ENCODE measurements at regions not wholly inside any gene's neighbourhood (a gene's known extent, or its start where the extent isn't known, plus 50 kb on each side); places are given as distances from the start of the nearest gene placed in this dataset.

GRCh38 chr6:84346372-84346771 lies 118.9 kb upstream of the CEP162 start:
- Histone ChIP-seq H3K36me3 (ENCODE audit: control insufficient read depth in 2 of 2, insufficient read depth in 1 of 2, low read length in 2 of 2) (no peaks in the 10 kb centered on the region), H3K4me1 (ENCODE audit: control insufficient read depth, insufficient read depth, low read length) (no peaks in the 10 kb centered on the region), H3K4me3 (ENCODE audit: low read depth, low read length) (no peak overlapping the region), H3K27ac (ENCODE audit: extremely low read depth, low read depth, low read length) (no peak overlapping the region), H3K9me3 (ENCODE audit: control insufficient read depth, insufficient read depth, low read depth, low read length) (no peaks in the 10 kb centered on the region)
- ChIA-PET POLR2A (no interaction called here), CTCF (interaction anchor here (0.6 to 2.5 kb wide), 4 partner anchors 9 to 385 kb away, joined by 3 to 12 read pairs (median 3); no protein-coding TSS in a partner anchor)
- TF ChIP-seq ZNF654 (tag by site-specific recombination; IDR thresholded peaks at IDR 0.05; ENCODE audit: low read depth) = peak; percentile 20
- TF ChIP-seq ZBTB21 (tag by site-specific recombination; IDR thresholded peaks at IDR 0.05) = no peak
- no peak for TF ChIP-seq ZNF510 (tag by site-specific recombination; IDR thresholded peaks at IDR 0.05; ENCODE audit: insufficient replicate concordance)
- no peak for TF ChIP-seq ZBTB8A (tag by site-specific recombination; IDR thresholded peaks at IDR 0.05)
- no peak for TF ChIP-seq ZNF596 (tag by site-specific recombination; IDR thresholded peaks at IDR 0.05)
- no peak for TF ChIP-seq PRDM4 (tag by site-specific recombination; IDR thresholded peaks at IDR 0.05)
- TF ChIP-seq ZBTB17 (tag by site-specific recombination; IDR thresholded peaks at IDR 0.05) = no peak
- TF ChIP-seq ZBTB26 (tag by site-specific recombination; optimal IDR thresholded peaks at IDR 0.05) = no peak

- no peaks in the 10 kb centered on the region for H3K36me3 ChIP-seq (ENCODE audit: control insufficient read depth in 2 of 2, insufficient read depth in 1 of 2, low read length in 2 of 2)
- no peaks in the 10 kb centered on the region for H3K9me3 ChIP-seq (ENCODE audit: control insufficient read depth, insufficient read depth, low read depth, low read length)
- H3K27ac ChIP-seq (ENCODE audit: extremely low read depth, low read depth, low read length) = no peak overlapping the region
- no peaks in the 10 kb centered on the region for H3K4me1 ChIP-seq (ENCODE audit: control insufficient read depth, insufficient read depth, low read length)
- H3K4me3 ChIP-seq (ENCODE audit: low read depth, low read length) = no peak overlapping the region
- TF ChIP-seq ZNF423 (tag by site-specific recombination; IDR thresholded peaks at IDR 0.05) (no peak), ZNF23 (tag by site-specific recombination; IDR thresholded peaks at IDR 0.05; ENCODE audit: borderline replicate concordance) (no peak), ZNF473 (tag by site-specific recombination; IDR thresholded peaks at IDR 0.05) (no peak), ATF2 (tag by site-specific recombination; IDR thresholded peaks at IDR 0.05; ENCODE audit: low read depth) (no peak), TSHZ1 (tag by site-specific recombination; IDR thresholded peaks at IDR 0.05; ENCODE audit: borderline replicate concordance) (no peak)
- POLR2A ChIA-PET = no interaction called here
- CTCF ChIA-PET = no interaction called here
Measured at GRCh38 chr6:84344005-84344404, 116.6 kb upstream of the CEP162 start.

- no peaks in the 10 kb centered on the region for H3K4me1 ChIP-seq (ENCODE audit: control insufficient read depth, insufficient read depth, low read length)
- H3K4me3 ChIP-seq (ENCODE audit: low read depth, low read length) = no peak overlapping the region
- no peaks in the 10 kb centered on the region for H3K9me3 ChIP-seq (ENCODE audit: control insufficient read depth, insufficient read depth, low read depth, low read length)
- no peak overlapping the region for H3K27ac ChIP-seq (ENCODE audit: extremely low read depth, low read depth, low read length)
- POLR2A ChIA-PET = no interaction called here
- H3K36me3 ChIP-seq (ENCODE audit: control insufficient read depth in 2 of 2, insufficient read depth in 1 of 2, low read length in 2 of 2) = no peaks in the 10 kb centered on the region
- CTCF ChIA-PET = no interaction called here
- no peak for TF ChIP-seq ZNF292 (tag by site-specific recombination; IDR thresholded peaks at IDR 0.05; ENCODE audit: borderline replicate concordance, low read depth)
- TF ChIP-seq ZNF26 (tag by site-specific recombination; IDR thresholded peaks at IDR 0.05) = no peak
- TF ChIP-seq ZNF623 (tag by site-specific recombination; IDR thresholded peaks at IDR 0.05) = no peak
- no peak for TF ChIP-seq SETDB1 (IDR thresholded peaks at IDR 0.05; ENCODE audit: insufficient read length, low read length)
- no peak for TF ChIP-seq ZNF701 (tag by site-specific recombination; IDR thresholded peaks at IDR 0.05)
- no peak for TF ChIP-seq BCL11B (tag by site-specific recombination; IDR thresholded peaks at IDR 0.05; ENCODE audit: low read depth)
- no peak for TF ChIP-seq HIC1 (tag by site-specific recombination; IDR thresholded peaks at IDR 0.05)
Measured at GRCh38 chr6:84340422-84340821, 113.0 kb upstream of the CEP162 start.

Data from HEK293 (cell line).